ENCODE measurements at regions not wholly inside any gene's neighbourhood (a gene's known extent, or its start where the extent isn't known, plus 50 kb on each side); places are given as distances from the start of the nearest gene placed in this dataset.

DNA sequence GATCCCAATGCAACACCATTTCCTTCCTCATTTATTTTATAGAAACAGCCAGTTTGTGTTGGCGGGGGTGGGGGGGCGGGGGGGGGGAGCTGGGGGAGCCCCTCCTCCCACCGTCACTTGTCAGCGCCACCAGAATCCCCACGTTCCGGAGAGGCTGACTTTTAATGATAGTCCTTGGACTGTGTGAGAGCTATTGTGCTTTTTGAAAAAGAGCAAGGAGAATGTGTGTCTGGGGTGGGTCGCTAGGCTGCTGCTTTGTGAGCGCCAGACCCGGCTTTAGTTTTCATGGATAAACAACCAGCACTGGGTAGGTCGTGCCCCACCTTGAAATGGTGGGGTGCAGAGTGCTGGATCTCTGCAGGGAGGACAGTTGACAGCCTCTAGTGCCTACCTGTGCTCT, 135.0 kb upstream of the ONECUT1 start:
- no peak for DNase-seq (ENCODE audit: low read depth in 4 of 4, low spot score in 3 of 4)

- DNase-seq (ENCODE audit: low read depth in 4 of 4, low spot score in 3 of 4): no peak
Measured at GRCh38 chr15:52924630-52925029, 134.5 kb upstream of the ONECUT1 start.

DNA sequence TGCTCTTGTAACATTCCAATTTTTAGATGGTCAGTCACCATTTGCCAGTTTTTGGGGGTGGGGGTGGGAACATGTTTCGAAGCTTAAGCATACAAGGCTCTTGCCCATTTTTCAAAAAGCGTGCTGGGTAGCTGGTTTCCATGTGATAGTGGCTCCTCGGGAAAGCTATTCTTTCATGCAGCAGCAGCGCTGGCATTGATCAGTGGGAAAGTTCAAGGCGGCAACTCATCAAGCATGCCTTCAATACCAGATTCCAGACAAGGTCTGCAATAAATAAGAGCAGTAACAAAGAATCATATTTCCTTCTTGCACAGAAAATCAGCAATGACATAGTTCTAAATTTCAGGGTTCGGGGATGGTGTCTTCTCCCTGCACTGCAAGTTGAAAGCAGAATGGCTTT, 133.5 kb upstream of the ONECUT1 start:
- no peak for DNase-seq (ENCODE audit: low read depth in 4 of 4, low spot score in 3 of 4)

GRCh38 chr15:52922871-52923270, 132.7 kb upstream of the ONECUT1 start:
- DNase-seq (ENCODE audit: low read depth in 4 of 4, low spot score in 3 of 4): no peak

DNA sequence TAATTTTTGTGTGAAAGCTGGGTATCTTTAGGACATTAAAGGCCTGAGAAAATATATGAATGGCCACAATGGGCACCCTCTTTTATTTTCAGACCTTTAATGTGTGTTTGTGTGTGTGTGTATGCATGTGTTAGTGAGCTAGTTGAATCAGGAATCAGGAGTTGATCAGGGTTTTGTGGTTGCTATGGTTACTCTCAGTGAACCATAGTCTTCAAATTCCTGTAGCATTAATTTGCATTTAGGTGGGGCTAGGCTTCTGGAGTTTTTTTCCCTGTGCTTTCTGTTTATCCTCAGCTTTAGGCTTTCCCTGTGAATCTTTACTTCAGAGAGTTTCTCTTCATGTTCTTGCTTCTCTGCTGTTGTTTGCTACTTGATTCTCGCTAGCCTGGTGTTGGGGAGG, 122.0 kb upstream of the ONECUT1 start:
- DNase-seq (ENCODE audit: low read depth in 4 of 4, low spot score in 3 of 4): peak in 2 of 4 donors; percentile 7 to 28

DNA sequence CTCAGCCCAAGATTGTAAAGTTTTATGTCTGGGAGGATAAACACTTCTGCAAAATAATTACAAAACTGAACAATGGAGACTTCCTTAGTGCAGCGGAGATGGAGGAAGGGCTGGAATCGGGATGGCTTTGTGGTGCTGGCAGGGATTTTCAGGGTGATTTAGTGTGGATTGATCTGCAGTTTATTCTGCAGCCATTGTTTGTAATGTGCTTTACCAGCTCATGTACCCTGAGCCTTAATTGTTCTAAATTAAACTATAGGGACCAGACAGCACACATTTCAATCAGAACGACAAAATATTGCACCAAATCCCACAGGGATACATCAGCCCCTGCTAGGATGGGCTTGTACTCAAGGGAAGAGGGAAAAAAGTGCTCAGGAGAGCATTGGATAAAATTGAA, 103.2 kb upstream of the ONECUT1 start:
- no peak for DNase-seq (ENCODE audit: low read depth in 4 of 4, low spot score in 3 of 4)

GRCh38 chr15:52879904-52880303, 89.8 kb upstream of the ONECUT1 start:
- no peak for DNase-seq (ENCODE audit: low read depth in 4 of 4, low spot score in 3 of 4)

DNA sequence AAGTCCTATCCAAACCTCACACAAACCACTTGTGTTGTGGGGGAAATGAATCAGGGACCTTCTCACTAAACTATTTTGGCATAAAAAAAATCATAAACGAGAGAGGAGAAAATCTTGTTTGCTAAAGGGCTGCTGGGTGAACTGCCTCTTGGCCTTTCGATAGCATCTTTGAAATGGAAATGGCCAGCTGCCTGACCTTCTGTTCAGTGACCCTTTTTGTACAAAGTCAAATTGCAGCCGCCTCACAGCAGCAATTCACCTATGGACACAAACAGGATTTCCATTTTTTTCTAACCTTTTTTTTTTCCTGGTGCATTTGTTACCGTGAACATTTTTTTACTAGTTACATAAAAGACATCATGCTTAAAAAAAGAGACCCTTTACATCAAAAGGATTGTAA, 89.0 kb upstream of the ONECUT1 start:
- DNase-seq (ENCODE audit: low read depth in 4 of 4, low spot score in 3 of 4): no peak

DNA sequence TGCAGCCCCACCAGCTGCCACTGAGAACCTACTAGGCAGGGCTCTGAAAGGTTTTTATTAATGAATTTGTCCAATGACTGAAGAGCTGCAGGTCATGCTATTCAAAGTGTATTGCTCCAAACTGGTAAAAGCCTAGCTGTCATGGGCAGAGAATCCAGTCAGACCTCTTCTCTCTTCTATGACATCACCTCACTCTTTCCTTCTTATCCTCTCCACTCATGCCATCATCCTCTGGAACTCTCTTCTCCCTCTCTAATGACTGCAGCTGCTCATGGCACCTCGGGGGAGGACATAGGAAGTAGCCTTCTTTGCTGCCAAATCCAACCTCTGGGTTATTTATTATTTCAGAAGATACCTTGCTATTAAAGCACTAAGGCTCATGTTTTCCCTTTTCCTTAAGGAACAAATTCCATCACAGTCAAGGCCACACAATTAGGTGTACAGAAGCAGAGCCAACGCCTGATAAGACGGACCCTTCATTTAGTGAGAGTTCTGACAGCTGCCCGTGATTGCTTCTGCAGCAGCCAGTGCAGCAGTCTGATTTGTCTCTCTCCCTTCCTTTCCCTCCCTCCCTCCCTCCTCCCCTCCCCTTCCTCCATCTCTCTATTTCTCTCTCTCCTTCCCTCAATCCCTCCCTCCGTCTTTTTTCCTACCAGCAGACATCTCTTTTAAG, 87.0 kb upstream of the ONECUT1 start:
- no peak for DNase-seq (ENCODE audit: low read depth in 4 of 4, low spot score in 3 of 4)

DNA sequence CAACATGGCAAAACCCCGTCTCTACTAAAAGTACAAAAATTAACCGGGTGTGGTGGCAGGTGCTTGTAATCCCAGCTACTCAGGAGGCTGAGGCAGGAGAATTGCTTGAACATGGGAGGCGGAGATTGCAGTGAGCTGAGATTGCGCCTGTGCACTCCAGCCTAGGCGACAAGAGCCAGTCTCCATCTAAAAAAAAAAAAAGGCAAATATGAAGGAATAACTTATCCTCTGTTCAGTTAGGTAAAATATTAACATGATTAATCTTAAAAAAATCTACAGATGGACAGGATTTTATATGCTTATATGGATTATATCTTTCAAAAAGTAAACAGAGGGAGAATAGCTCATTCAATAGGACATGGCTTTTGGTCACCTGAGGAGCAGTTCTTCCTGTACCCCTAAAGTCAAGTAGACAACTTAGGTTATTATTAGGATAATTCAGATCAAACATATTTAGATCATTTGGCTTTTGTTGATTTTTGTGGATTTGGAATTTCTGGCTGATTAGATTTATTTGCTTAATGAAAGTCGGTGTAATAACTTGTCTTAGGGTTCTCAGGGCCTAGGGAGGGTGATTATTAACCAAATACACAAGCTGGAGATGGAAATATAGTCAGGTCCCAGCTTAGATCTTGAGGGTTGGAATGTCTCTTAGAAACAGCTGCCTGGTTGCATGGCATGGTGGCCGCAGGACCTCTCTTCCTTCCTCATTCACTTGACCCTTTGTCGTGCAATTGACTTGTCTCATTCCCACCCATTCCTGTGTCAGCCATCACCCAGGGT, 82.1 kb upstream of the ONECUT1 start:
- no peak for DNase-seq (ENCODE audit: low read depth in 4 of 4, low spot score in 3 of 4)

DNA sequence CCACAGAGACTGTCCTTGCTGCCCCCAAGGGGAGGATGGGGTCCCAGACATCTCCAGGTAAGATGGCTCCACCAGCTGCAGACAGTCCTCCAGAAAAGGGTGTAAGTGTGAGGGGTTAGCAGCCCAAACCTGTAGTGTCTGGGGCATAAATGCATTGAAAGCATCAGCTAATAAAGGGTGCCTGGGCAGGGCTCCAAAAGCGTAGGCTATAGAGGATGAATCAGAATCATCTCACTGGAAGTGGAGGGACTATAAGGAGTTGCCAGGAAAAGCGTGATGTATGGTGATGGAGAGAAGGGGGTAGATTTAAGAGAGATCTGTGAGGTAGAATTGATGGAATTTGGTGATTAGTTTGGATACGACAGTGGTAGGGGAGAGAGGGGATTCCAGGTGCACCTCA, 79.9 kb upstream of the ONECUT1 start:
- DNase-seq (ENCODE audit: low read depth in 4 of 4, low spot score in 3 of 4): no peak

DNA sequence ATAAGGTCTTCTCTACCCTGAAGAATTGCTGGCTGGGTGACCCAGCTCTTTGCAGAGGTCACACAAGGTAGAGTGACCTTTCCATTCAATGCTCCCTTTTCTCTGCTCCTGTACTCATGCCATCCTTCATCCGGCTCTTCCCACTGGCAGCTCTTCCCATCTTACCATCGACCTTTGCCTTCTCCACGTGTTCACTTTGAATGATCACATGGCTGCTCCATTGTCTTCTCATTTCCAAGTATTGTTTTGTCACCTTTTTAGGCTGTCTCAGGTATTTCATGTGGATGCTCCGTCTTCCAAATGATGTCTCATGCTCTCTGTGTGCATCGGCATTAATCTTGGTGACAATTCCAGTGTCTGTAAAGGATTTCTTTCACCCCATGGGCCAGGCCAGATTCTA, 76.6 kb upstream of the ONECUT1 start:
- no peak for DNase-seq (ENCODE audit: low read depth in 4 of 4, low spot score in 3 of 4)

GRCh38 chr15:52862677-52863076, 72.5 kb upstream of the ONECUT1 start:
- DNase-seq (ENCODE audit: low read depth in 4 of 4, low spot score in 3 of 4): no peak

DNA sequence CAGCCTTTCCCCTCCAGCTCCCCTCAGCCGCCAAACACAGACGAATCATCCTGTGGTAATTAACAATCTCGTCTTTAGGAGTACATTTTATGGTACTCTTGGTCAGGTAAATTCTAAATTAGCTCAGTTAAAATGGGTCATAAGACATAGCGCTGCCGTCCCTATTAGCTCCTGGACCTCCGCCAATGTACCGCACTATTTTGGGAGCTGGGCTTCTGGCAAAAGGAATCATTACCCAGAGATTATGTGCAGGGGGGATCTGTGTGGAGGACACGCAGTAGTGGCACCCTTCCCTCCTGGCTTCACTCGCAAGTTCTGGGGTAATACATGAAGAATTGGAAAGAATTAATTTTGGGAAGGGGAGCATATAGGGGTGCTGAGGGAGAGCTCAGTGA, 68.6 kb upstream of the ONECUT1 start:
- DNase-seq (ENCODE audit: low read depth in 4 of 4, low spot score in 3 of 4): no peak

DNA sequence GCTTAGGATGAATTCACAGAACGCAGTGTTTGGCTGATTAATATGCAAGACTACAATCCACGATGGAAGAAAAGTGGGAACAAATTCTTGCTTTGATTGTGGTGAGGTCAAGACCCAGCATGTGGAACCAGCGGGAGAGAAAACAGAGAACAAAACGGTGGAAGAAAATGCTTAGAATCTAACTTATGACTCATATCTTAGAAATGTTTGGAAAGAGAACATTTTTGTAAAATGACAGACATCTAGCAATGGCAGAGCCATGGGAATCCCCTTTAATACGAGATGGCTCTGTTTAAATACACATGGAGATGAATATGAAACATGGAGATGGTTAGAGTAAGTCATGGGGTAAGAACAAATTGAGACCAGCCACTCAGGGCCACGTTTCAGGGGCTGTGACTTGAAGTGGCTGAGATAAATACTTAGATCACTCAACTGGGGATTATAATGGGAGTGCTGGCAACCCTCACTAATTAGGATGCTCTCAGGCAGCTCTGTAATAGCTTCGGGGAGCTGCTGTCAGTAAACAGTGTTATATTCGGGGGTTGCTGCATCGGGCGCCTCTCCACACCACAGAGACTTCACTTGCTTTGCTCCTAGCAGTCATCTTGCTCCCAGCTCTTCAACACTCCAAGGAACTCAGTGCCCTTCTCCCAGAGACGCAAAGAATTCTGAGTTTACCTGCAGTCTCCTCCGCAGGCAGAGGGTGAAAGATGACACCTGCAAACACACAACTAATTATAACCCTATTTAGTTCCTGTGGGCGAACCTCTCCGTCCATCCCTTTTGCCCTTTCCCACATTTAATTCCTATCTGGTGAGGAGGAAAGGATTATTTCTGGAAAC, 68.0 kb upstream of the ONECUT1 start:
- DNase-seq (ENCODE audit: low read depth in 4 of 4, low spot score in 3 of 4): no peak

DNA sequence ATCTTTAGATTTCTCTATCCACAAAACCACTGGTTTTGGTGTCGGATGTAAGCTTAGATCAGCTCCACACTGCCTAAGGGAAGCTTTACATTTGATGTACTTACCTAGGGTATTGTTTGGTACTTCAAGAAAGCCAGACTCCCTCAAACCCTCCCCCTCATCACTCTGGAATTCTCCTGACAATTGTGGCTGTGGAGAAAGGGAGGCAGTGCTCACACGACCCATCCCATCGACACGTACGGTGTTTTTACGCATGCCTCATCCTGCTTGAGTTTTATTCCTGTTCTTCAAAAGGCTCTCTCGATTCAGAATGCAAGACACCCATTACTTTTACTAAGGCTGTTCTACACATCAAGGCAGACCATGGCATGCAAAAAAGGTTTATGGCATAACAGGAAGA, 67.3 kb upstream of the ONECUT1 start:
- DNase-seq (ENCODE audit: low read depth in 4 of 4, low spot score in 3 of 4): no peak

- DNase-seq (ENCODE audit: low read depth in 4 of 4, low spot score in 3 of 4): no peak
Measured at GRCh38 chr15:52856286-52856685, 66.2 kb upstream of the ONECUT1 start.

DNA sequence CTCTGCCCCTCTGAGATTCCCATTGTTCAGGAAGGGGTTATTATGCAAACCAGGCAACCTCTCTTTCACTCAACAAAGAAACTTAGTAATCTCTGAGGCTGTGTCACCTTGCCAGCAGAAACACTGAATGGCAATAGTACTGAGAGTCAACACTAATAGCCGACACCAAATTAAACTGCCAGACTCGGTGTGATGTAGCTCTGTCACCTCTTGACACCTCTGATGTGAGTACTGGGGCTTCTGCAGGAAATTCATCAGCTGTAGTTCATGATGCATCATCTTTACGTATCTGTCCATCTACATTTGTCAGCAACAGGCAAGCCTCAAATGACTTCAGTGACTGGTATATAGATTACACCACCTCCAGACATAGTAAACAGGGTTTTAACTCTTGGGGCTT, 65.0 kb upstream of the ONECUT1 start:
- no peak for DNase-seq (ENCODE audit: low read depth in 4 of 4, low spot score in 3 of 4)

- DNase-seq (ENCODE audit: low read depth in 4 of 4, low spot score in 3 of 4): no peak
Measured at GRCh38 chr15:52844823-52845222, 54.7 kb upstream of the ONECUT1 start.

All from right renal pelvis (tissue), 4 donors.